IPS-15b (cell line): ENCODE measurements at regions not wholly inside any gene's neighbourhood (a gene's known extent, or its start where the extent isn't known, plus 50 kb on each side); places are given as distances from the start of the nearest gene placed in this dataset.

Experiments
- H3K27me3 ChIP-seq: one replicate; pipeline ENCODE4 v1.6.1; 2013; ENCODE audit warnings: low read length; ENCODE audit not compliant: control insufficient read depth, insufficient read depth
- H3K36me3 ChIP-seq: one replicate; pipeline ENCODE4 v1.6.1; 2013; ENCODE audit warnings: low read length; ENCODE audit not compliant: control insufficient read depth, insufficient read depth
- H3K4me1 ChIP-seq: one replicate; pipeline ENCODE4 v1.6.1; 2013; ENCODE audit warnings: mild to moderate bottlenecking, low read length; ENCODE audit not compliant: control insufficient read depth, insufficient read depth
- H3K4me3 ChIP-seq: one replicate; pipeline ENCODE4 v1.5.1; 2013; ENCODE audit warnings: low read depth, low read length
- H3K9ac ChIP-seq: one replicate; pipeline ENCODE4 v1.6.1; 2013; ENCODE audit warnings: low read depth, mild to moderate bottlenecking, low read length
- H3K9me3 ChIP-seq: one replicate; pipeline ENCODE4 v1.6.1; 2013; ENCODE audit warnings: mild to moderate bottlenecking, low read length; ENCODE audit not compliant: control insufficient read depth, insufficient read depth

GRCh38 chr18:24630346-24630880 is 170.0 kb downstream of the HRH4 start:
- H3K36me3 ChIP-seq = no peaks in the 10 kb centered on the region
- no peak overlapping the region for H3K4me3 ChIP-seq
- H3K27me3 ChIP-seq = peaks cover 32% of the 10 kb centered on the region
- H3K4me1 ChIP-seq = no peaks in the 10 kb centered on the region
- H3K9ac ChIP-seq = no peak overlapping the region
- no peaks in the 10 kb centered on the region for H3K9me3 ChIP-seq

GRCh38 chr18:24631243-24632025 is 171.0 kb downstream of the HRH4 start:
- Histone ChIP-seq H3K9ac (peak overlapping the region; percentile 9), H3K4me3 (peak overlapping the region; percentile 51), H3K36me3 (no peaks in the 10 kb centered on the region), H3K4me1 (no peaks in the 10 kb centered on the region), H3K9me3 (no peaks in the 10 kb centered on the region), H3K27me3 (peaks cover 32% of the 10 kb centered on the region)

- H3K27me3 ChIP-seq = peaks cover 32% of the 10 kb centered on the region
- H3K9ac ChIP-seq = peak overlapping the region; percentile 9
- H3K9me3 ChIP-seq = no peaks in the 10 kb centered on the region
- H3K36me3 ChIP-seq = no peaks in the 10 kb centered on the region
- H3K4me1 ChIP-seq = no peaks in the 10 kb centered on the region
- peak overlapping the region; percentile 51 for H3K4me3 ChIP-seq
These were observed 171.9 kb downstream of the HRH4 start for GRCh38 chr18:24632158-24632988.

- no peaks in the 10 kb centered on the region for H3K9me3 ChIP-seq
- no peaks in the 10 kb centered on the region for H3K4me1 ChIP-seq
- peaks cover 29% of the 10 kb centered on the region for H3K27me3 ChIP-seq
- H3K4me3 ChIP-seq = no peak overlapping the region
- H3K9ac ChIP-seq = no peak overlapping the region
- no peaks in the 10 kb centered on the region for H3K36me3 ChIP-seq
These were observed 172.7 kb downstream of the HRH4 start for GRCh38 chr18:24633121-24633520.

GRCh38 chr18:24649571-24649970 is 189.1 kb downstream of the HRH4 start:
- no peak overlapping the region for H3K9ac ChIP-seq
- no peaks in the 10 kb centered on the region for H3K4me1 ChIP-seq
- no peaks in the 10 kb centered on the region for H3K27me3 ChIP-seq
- H3K9me3 ChIP-seq = no peaks in the 10 kb centered on the region
- no peaks in the 10 kb centered on the region for H3K36me3 ChIP-seq
- no peak overlapping the region for H3K4me3 ChIP-seq

GRCh38 chr18:24651434-24651833 is 191.0 kb downstream of the HRH4 start:
- Histone ChIP-seq H3K36me3 (no peaks in the 10 kb centered on the region), H3K4me1 (no peaks in the 10 kb centered on the region), H3K4me3 (no peak overlapping the region), H3K27me3 (no peaks in the 10 kb centered on the region), H3K9ac (no peak overlapping the region), H3K9me3 (no peaks in the 10 kb centered on the region)

- Histone ChIP-seq H3K36me3 (no peaks in the 10 kb centered on the region), H3K9ac (no peak overlapping the region), H3K4me3 (no peak overlapping the region), H3K9me3 (no peaks in the 10 kb centered on the region), H3K27me3 (no peaks in the 10 kb centered on the region), H3K4me1 (no peaks in the 10 kb centered on the region)
These were observed 195.6 kb downstream of the HRH4 start for GRCh38 chr18:24656050-24656449.

GRCh38 chr18:24656551-24657443 is 196.4 kb downstream of the HRH4 start:
- Histone ChIP-seq H3K9ac (no peak overlapping the region), H3K27me3 (no peaks in the 10 kb centered on the region), H3K9me3 (no peaks in the 10 kb centered on the region), H3K36me3 (no peaks in the 10 kb centered on the region), H3K4me3 (no peak overlapping the region), H3K4me1 (no peaks in the 10 kb centered on the region)

- Histone ChIP-seq H3K36me3 (no peaks in the 10 kb centered on the region), H3K27me3 (no peaks in the 10 kb centered on the region), H3K9ac (no peak overlapping the region), H3K4me3 (no peak overlapping the region), H3K4me1 (no peaks in the 10 kb centered on the region), H3K9me3 (no peaks in the 10 kb centered on the region)
These were observed 197.0 kb downstream of the HRH4 start for GRCh38 chr18:24657444-24657842.

- Histone ChIP-seq H3K27me3 (no peaks in the 10 kb centered on the region), H3K9me3 (no peaks in the 10 kb centered on the region), H3K9ac (no peak overlapping the region), H3K4me3 (no peak overlapping the region), H3K36me3 (no peaks in the 10 kb centered on the region), H3K4me1 (no peaks in the 10 kb centered on the region)
These were observed 197.9 kb downstream of the HRH4 start for GRCh38 chr18:24658302-24658701.
